Parathyroid adenoma (tissue), 2 donors: ENCODE measurements at regions not wholly inside any gene's neighbourhood (a gene's known extent, or its start where the extent isn't known, plus 50 kb on each side); places are given as distances from the start of the nearest gene placed in this dataset.

Experiments used
- H2AFZ ChIP-seq: fragments of 300-600 bp; sonication (generic); one replicate; pipeline ENCODE4 v1.7.0; 2017; ENCODE audit warnings: antibody characterized with exemption, mild to moderate bottlenecking
- H3K27ac ChIP-seq: fragments of 300-600 bp; sonication (generic); one replicate; pipeline ENCODE4 v1.7.0; 2017
- H3K27me3 ChIP-seq: fragments of 300-600 bp; sonication (generic); one replicate; pipeline ENCODE4 v1.7.0; 2017; ENCODE audit warnings: low read length; ENCODE audit not compliant: control insufficient read depth, insufficient read depth
- H3K36me3 ChIP-seq: fragments of 300-600 bp; sonication (generic); one replicate; pipeline ENCODE4 v1.7.0; 2017; ENCODE audit warnings: low read length; ENCODE audit not compliant: control insufficient read depth, insufficient read depth
- H3K4me1 ChIP-seq: fragments of 300-600 bp; sonication (generic); one replicate; pipeline ENCODE4 v1.7.0; 2017; ENCODE audit warnings: control low read depth
- H3K4me2 ChIP-seq: fragments of 300-600 bp; sonication (generic); one replicate; pipeline ENCODE4 v1.7.0; 2017; ENCODE audit warnings: low read length
- H3K4me3 ChIP-seq: fragments of 300-600 bp; sonication (generic); one replicate; pipeline ENCODE4 v1.7.0; 2017; ENCODE audit warnings: low read depth, low read length
- H3K79me2 ChIP-seq: fragments of 300-600 bp; sonication (generic); one replicate; pipeline ENCODE4 v1.7.0; 2017; ENCODE audit warnings: control low read depth
- H3K9ac ChIP-seq: fragments of 300-600 bp; sonication (generic); one replicate; pipeline ENCODE4 v1.7.0; 2017; ENCODE audit warnings: mild to moderate bottlenecking
- H3K9me3 ChIP-seq: fragments of 300-600 bp; sonication (generic); one replicate; pipeline ENCODE4 v1.7.0; 2017; ENCODE audit warnings: low read length; ENCODE audit not compliant: control insufficient read depth
- TF ChIP-seq, protein P1 (sequence below): fragments of 300-600 bp; sonication (generic); IDR thresholded peaks from one replicate; pipeline ENCODE4 v1.7.0; 2017; ENCODE audit warnings: antibody characterized with exemption, mild to moderate bottlenecking
- donor health status: primary hyperparathyroidism.

DNA sequence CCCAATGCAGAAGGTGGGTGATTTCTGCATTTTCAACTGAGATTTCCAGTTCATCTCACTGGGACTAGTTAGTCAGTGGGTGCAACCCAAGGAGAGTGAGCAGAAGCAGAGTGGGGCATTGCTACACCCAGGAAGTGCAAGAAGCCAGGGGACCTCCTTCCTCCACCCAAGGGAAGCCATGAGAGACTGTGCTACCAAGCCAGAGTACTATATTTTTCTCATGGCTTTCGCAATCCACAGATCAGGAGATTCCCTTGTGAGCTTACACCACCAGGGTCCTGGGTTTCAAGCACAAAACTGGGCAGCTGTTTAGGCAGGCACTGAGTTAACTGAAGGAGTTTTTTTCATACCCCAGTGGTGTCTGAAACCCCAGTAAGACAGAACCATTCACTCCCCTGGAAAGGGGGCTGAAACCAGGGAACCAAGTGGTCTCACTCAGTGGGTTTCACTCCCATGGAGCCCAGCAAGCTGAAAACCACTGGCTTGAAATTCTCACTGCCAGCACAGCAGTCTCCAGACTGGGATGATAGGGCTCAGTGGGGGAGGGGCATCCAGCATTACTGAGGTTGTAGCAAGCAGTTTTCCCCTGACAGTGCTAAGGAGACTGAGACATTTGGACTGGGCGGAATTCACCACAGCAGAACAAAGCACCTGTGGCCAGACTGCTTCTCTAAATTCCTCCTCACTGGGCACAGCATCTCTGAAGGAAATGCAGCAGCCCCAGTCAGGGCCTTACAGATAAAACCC lies 903.4 kb downstream of the TECRL start:
- H3K36me3 ChIP-seq, result no peaks in the 10 kb centered on the region
- H3K4me1 ChIP-seq, result no peaks in the 10 kb centered on the region
- no peaks in the 10 kb centered on the region for H3K9me3 ChIP-seq
- H3K79me2 ChIP-seq, result no peaks in the 10 kb centered on the region
- no peak overlapping the region for H3K27ac ChIP-seq
- no peak overlapping the region for H3K4me2 ChIP-seq
- TF ChIP-seq, protein P1, sequence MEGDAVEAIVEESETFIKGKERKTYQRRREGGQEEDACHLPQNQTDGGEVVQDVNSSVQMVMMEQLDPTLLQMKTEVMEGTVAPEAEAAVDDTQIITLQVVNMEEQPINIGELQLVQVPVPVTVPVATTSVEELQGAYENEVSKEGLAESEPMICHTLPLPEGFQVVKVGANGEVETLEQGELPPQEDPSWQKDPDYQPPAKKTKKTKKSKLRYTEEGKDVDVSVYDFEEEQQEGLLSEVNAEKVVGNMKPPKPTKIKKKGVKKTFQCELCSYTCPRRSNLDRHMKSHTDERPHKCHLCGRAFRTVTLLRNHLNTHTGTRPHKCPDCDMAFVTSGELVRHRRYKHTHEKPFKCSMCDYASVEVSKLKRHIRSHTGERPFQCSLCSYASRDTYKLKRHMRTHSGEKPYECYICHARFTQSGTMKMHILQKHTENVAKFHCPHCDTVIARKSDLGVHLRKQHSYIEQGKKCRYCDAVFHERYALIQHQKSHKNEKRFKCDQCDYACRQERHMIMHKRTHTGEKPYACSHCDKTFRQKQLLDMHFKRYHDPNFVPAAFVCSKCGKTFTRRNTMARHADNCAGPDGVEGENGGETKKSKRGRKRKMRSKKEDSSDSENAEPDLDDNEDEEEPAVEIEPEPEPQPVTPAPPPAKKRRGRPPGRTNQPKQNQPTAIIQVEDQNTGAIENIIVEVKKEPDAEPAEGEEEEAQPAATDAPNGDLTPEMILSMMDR, result no peak
- H3K9ac ChIP-seq, result no peak overlapping the region
- no peak overlapping the region for H2AFZ ChIP-seq
- no peaks in the 10 kb centered on the region for H3K27me3 ChIP-seq
- H3K4me3 ChIP-seq, result no peak overlapping the region

DNA sequence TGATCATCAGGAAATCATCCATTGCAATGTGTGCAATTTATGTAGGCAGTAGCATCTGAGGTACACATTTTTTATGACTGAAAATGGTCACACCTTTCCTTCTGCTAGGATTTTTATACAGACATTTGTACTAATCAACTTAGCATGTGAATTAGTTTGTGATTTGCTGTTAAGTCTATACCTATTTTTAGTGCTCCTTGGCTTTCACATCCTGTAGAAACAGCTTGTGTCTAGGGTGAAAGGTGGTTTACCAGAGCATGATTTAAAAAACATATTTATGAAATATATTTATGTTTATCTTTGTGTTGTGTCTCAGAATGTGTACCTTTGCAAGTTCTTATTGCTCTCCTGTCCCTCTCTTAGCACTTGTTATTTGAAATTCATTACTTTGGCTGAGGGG lies 916.0 kb downstream of the TECRL start:
- Histone ChIP-seq H2AFZ (no peak overlapping the region), H3K79me2 (no peaks in the 10 kb centered on the region), H3K4me2 (no peak overlapping the region), H3K9ac (no peak overlapping the region), H3K4me3 (no peak overlapping the region), H3K9me3 (no peaks in the 10 kb centered on the region), H3K27ac (no peak overlapping the region), H3K36me3 (no peaks in the 10 kb centered on the region), H3K4me1 (no peaks in the 10 kb centered on the region), H3K27me3 (no peaks in the 10 kb centered on the region)
- TF ChIP-seq, protein P1, result no peak

DNA sequence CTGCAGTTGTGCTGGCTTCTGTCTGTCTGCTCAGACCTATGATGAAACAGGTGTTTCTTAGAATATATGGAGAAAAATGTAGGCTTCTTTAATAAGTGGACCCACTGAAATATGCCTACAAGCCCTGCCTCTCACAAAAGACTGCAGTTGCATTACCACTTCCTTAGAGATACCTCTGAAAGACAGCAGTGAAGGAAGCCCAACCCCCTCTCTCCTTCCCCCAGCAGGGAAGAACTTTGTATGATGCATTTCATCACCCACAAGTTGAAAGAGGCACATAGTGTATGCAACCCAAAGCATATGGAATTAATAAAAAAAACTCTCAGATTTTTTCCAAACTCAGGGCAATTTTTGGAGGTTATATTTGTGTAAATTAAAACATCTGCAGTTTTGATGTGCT lies 916.7 kb downstream of the TECRL start:
- Histone ChIP-seq H3K9me3 (no peaks in the 10 kb centered on the region), H3K4me1 (no peaks in the 10 kb centered on the region), H3K4me3 (no peak overlapping the region), H3K79me2 (no peaks in the 10 kb centered on the region), H2AFZ (no peak overlapping the region), H3K9ac (no peak overlapping the region), H3K27ac (no peak overlapping the region), H3K36me3 (no peaks in the 10 kb centered on the region), H3K4me2 (no peak overlapping the region), H3K27me3 (no peaks in the 10 kb centered on the region)
- TF ChIP-seq, protein P1, result no peak

DNA sequence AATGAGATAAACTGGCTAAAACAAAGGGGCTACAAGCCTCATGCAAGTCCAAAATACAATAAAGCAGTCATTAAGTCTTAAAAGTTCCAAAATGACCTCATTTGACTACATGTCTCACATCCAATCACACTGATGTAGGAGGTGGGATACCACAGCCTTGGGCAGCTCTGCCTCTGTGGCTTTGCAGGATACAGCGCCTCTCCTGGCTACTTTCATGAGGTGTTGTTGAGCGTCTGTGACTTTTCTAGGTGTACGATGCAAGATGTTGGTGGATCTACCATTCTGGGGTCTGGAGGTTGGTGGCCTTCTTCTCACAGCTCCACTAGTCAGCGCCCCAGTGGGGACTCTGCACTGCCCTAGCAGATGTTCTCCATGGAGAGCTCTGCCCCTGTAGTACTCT lies 944.9 kb downstream of the TECRL start:
- no peak overlapping the region for H3K4me3 ChIP-seq
- H3K36me3 ChIP-seq, result no peaks in the 10 kb centered on the region
- H3K79me2 ChIP-seq, result no peaks in the 10 kb centered on the region
- H3K4me1 ChIP-seq, result no peaks in the 10 kb centered on the region
- no peaks in the 10 kb centered on the region for H3K27me3 ChIP-seq
- no peaks in the 10 kb centered on the region for H3K9me3 ChIP-seq
- TF ChIP-seq, protein P1, result no peak
- no peak overlapping the region for H3K27ac ChIP-seq
- H3K9ac ChIP-seq, result no peak overlapping the region
- no peak overlapping the region for H2AFZ ChIP-seq
- no peak overlapping the region for H3K4me2 ChIP-seq

DNA sequence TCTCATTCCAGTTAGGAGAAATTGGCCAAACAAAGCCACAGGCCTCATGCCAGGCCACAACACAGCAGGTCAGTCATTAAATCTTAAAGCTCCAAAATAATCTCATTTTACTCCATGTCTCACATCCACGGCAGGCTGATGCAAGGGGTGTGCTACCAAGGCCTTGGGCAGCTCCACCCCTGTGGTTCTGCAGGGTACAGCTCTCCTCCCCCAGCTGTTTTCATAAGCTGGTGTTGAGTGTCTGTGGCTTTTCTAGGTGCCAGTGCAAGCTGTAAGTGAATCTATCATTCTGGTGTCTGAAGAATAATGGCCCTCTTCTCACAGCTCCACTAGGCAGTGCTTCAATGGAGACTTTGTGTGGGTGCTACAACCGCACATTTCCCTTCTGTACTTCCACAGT lies 949.2 kb downstream of the TECRL start:
- no peaks in the 10 kb centered on the region for H3K79me2 ChIP-seq
- H2AFZ ChIP-seq, result no peak overlapping the region
- H3K9me3 ChIP-seq, result no peaks in the 10 kb centered on the region
- no peak overlapping the region for H3K27ac ChIP-seq
- no peaks in the 10 kb centered on the region for H3K36me3 ChIP-seq
- TF ChIP-seq, protein P1, result no peak
- H3K9ac ChIP-seq, result no peak overlapping the region
- H3K4me1 ChIP-seq, result no peaks in the 10 kb centered on the region
- H3K4me2 ChIP-seq, result no peak overlapping the region
- no peak overlapping the region for H3K4me3 ChIP-seq
- H3K27me3 ChIP-seq, result no peaks in the 10 kb centered on the region
